Epithelial cell of esophagus (primary cell): ENCODE measurements at regions not wholly inside any gene's neighbourhood (a gene's known extent, or its start where the extent isn't known, plus 50 kb on each side); places are given as distances from the start of the nearest gene placed in this dataset.

ENCODE experiments used
- DNase-seq: peaks from one replicate; pipeline ENCODE4 v3.0.0; 2010; ENCODE audit warnings: low read depth
- H3K4me3 ChIP-seq: 2 replicates; pipeline ENCODE4 v1.5.1; 2011; ENCODE audit warnings: mild to moderate bottlenecking, low read length, control low read depth
- CTCF ChIP-seq: IDR thresholded peaks from 2 replicates; pipeline ENCODE4 v1.5.1; 2011; ENCODE audit warnings: low read depth, mild to moderate bottlenecking, low read length, control low read depth, inconsistent platforms; ENCODE audit not compliant: insufficient read depth; ENCODE audit errors: missing control alignments

GRCh38 chr9:28270156-28270555 is 696.9 kb upstream of the C9orf72 start:
- DNase-seq = peak; percentile 56
- no peak for TF ChIP-seq CTCF

GRCh38 chr9:28272127-28272526 is 698.8 kb upstream of the C9orf72 start:
- H3K4me3 ChIP-seq = no peak overlapping the region
- no peak for TF ChIP-seq CTCF
- no peak for DNase-seq

More at GRCh38 chr9:28270156-28270555, 696.9 kb upstream of the C9orf72 start:
- no peak overlapping the region for H3K4me3 ChIP-seq

GRCh38 chr9:28287455-28287854 is 714.2 kb upstream of the C9orf72 start:
- no peak for TF ChIP-seq CTCF
- DNase-seq = no peak
- no peak overlapping the region for H3K4me3 ChIP-seq

GRCh38 chr9:28289746-28290145 is 716.5 kb upstream of the C9orf72 start:
- no peak for TF ChIP-seq CTCF
- no peak for DNase-seq
- no peak overlapping the region for H3K4me3 ChIP-seq

GRCh38 chr9:28293369-28294090 is 720.2 kb upstream of the C9orf72 start:
- TF ChIP-seq CTCF = no peak
- DNase-seq = no peak

GRCh38 chr9:28301281-28301680 is 728.0 kb upstream of the C9orf72 start:
- peak; percentile 87 for DNase-seq
- TF ChIP-seq CTCF = no peak
- no peak overlapping the region for H3K4me3 ChIP-seq

More at GRCh38 chr9:28293369-28294090, 720.2 kb upstream of the C9orf72 start:
- H3K4me3 ChIP-seq = no peak overlapping the region

- no peak for DNase-seq
- H3K4me3 ChIP-seq = no peak overlapping the region
- no peak for TF ChIP-seq CTCF
Observed at GRCh38 chr9:28317745-28318144, 744.5 kb upstream of the C9orf72 start.
